ENCODE measurements at regions not wholly inside any gene's neighbourhood (a gene's known extent, or its start where the extent isn't known, plus 50 kb on each side); places are given as distances from the start of the nearest gene placed in this dataset.
"Not testable (repeated sequence)": the region's sequence is repeated elsewhere in the genome, so short reads cannot be mapped to it uniquely, and the experiment has no call there.

- H3K4me1 ChIP-seq (ENCODE audit: control extremely low read depth in 1 of 4, control insufficient read depth in 4 of 4, insufficient read depth in 4 of 4, low read length in 3 of 4): no peaks in the 10 kb centered on the region
- H3K27ac ChIP-seq (ENCODE audit: insufficient read depth in 1 of 2, low read depth in 1 of 2, low read length in 2 of 2, poor library complexity in 1 of 2, severe bottlenecking in 2 of 2): no peak overlapping the region
- CTCF ChIA-PET: no interaction called here
- no peaks in the 10 kb centered on the region for H3K36me3 ChIP-seq (ENCODE audit: control insufficient read depth in 4 of 4, insufficient read depth in 4 of 4, low read length in 3 of 4)
- no peak for DNase-seq
- no peaks in the 10 kb centered on the region for H3K9me3 ChIP-seq (ENCODE audit: control extremely low read depth in 1 of 5, control insufficient read depth in 4 of 5, insufficient read depth in 2 of 5, low read depth in 1 of 5, low read length in 4 of 5)
- POLR2A ChIA-PET: no interaction called here
- no peak overlapping the region for H3K4me3 ChIP-seq (ENCODE audit: control insufficient read depth in 1 of 7, extremely low read depth in 1 of 7, insufficient read depth in 4 of 7, low read depth in 2 of 7, low read length in 6 of 7)
- 100% methylated on average over 2 of the region's 2 CpGs for WGBS (ENCODE audit: insufficient coverage)
- no peaks in the 10 kb centered on the region for H3K27me3 ChIP-seq (replicated peaks in 2 of 5; ENCODE audit: control insufficient read depth in 4 of 5, insufficient read depth in 5 of 5, low read length in 4 of 5)
Measured at GRCh38 chr2:193382583-193382982, 1187.8 kb upstream of the TMEFF2 start.

GRCh38 chr2:193377789-193378188 is 1183.1 kb upstream of the TMEFF2 start:
- POLR2A ChIA-PET: no interaction called here
- DNase-seq: no peak
- H3K27ac ChIP-seq (ENCODE audit: insufficient read depth in 1 of 2, low read depth in 1 of 2, low read length in 2 of 2, poor library complexity in 1 of 2, severe bottlenecking in 2 of 2): no peak overlapping the region

GRCh38 chr2:193373120-193373519 is 1178.4 kb upstream of the TMEFF2 start:
- DNase-seq: no peak
- H3K4me3 ChIP-seq (ENCODE audit: control insufficient read depth in 1 of 7, extremely low read depth in 1 of 7, insufficient read depth in 4 of 7, low read depth in 2 of 7, low read length in 6 of 7): no peak overlapping the region
- H3K27ac ChIP-seq (ENCODE audit: insufficient read depth in 1 of 2, low read depth in 1 of 2, low read length in 2 of 2, poor library complexity in 1 of 2, severe bottlenecking in 2 of 2): no peak overlapping the region
- no CpG with 5 or more reads among the region's 3 CpGs for WGBS (ENCODE audit: insufficient coverage)
- H3K9me3 ChIP-seq (ENCODE audit: control extremely low read depth in 1 of 5, control insufficient read depth in 4 of 5, insufficient read depth in 2 of 5, low read depth in 1 of 5, low read length in 4 of 5): peaks cover 0 to 1% (median 0%) of the 10 kb centered on the region in 5 experiments
- no peaks in the 10 kb centered on the region for H3K36me3 ChIP-seq (ENCODE audit: control insufficient read depth in 4 of 4, insufficient read depth in 4 of 4, low read length in 3 of 4)
- H3K4me1 ChIP-seq (ENCODE audit: control extremely low read depth in 1 of 4, control insufficient read depth in 4 of 4, insufficient read depth in 4 of 4, low read length in 3 of 4): no peaks in the 10 kb centered on the region
- CTCF ChIA-PET: no interaction called here
- no peaks in the 10 kb centered on the region for H3K27me3 ChIP-seq (replicated peaks in 2 of 5; ENCODE audit: control insufficient read depth in 4 of 5, insufficient read depth in 5 of 5, low read length in 4 of 5)
- POLR2A ChIA-PET: no interaction called here

More at GRCh38 chr2:193377789-193378188, 1183.1 kb upstream of the TMEFF2 start:
- no peaks in the 10 kb centered on the region for H3K36me3 ChIP-seq (ENCODE audit: control insufficient read depth in 4 of 4, insufficient read depth in 4 of 4, low read length in 3 of 4)
- no peak overlapping the region for H3K4me3 ChIP-seq (ENCODE audit: control insufficient read depth in 1 of 7, extremely low read depth in 1 of 7, insufficient read depth in 4 of 7, low read depth in 2 of 7, low read length in 6 of 7)
- H3K4me1 ChIP-seq (ENCODE audit: control extremely low read depth in 1 of 4, control insufficient read depth in 4 of 4, insufficient read depth in 4 of 4, low read length in 3 of 4): no peaks in the 10 kb centered on the region
- CTCF ChIA-PET: interaction anchor here (0.9 to 1.3 kb wide), 2 partner anchors 13 to 45 kb away, joined by 3 read pairs; no protein-coding TSS in a partner anchor
- H3K27me3 ChIP-seq (replicated peaks in 2 of 5; ENCODE audit: control insufficient read depth in 4 of 5, insufficient read depth in 5 of 5, low read length in 4 of 5): no peaks in the 10 kb centered on the region
- H3K9me3 ChIP-seq (ENCODE audit: control extremely low read depth in 1 of 5, control insufficient read depth in 4 of 5, insufficient read depth in 2 of 5, low read depth in 1 of 5, low read length in 4 of 5): peaks cover 0 to 1% (median 0%) of the 10 kb centered on the region in 5 experiments

GRCh38 chr2:193371200-193371599 is 1176.5 kb upstream of the TMEFF2 start:
- no peak overlapping the region for H3K27ac ChIP-seq (ENCODE audit: insufficient read depth in 1 of 2, low read depth in 1 of 2, low read length in 2 of 2, poor library complexity in 1 of 2, severe bottlenecking in 2 of 2)
- no peak overlapping the region for H3K4me3 ChIP-seq (ENCODE audit: control insufficient read depth in 1 of 7, extremely low read depth in 1 of 7, insufficient read depth in 4 of 7, low read depth in 2 of 7, low read length in 6 of 7)
- POLR2A ChIA-PET: no interaction called here
- WGBS (ENCODE audit: insufficient coverage): 94% methylated on average over 4 of the region's 7 CpGs
- CTCF ChIA-PET: no interaction called here
- DNase-seq: no peak
- H3K27me3 ChIP-seq (replicated peaks in 2 of 5; ENCODE audit: control insufficient read depth in 4 of 5, insufficient read depth in 5 of 5, low read length in 4 of 5): no peaks in the 10 kb centered on the region
- H3K36me3 ChIP-seq (ENCODE audit: control insufficient read depth in 4 of 4, insufficient read depth in 4 of 4, low read length in 3 of 4): no peaks in the 10 kb centered on the region
- H3K9me3 ChIP-seq (ENCODE audit: control extremely low read depth in 1 of 5, control insufficient read depth in 4 of 5, insufficient read depth in 2 of 5, low read depth in 1 of 5, low read length in 4 of 5): peaks cover 0 to under 1% (median 0%) of the 10 kb centered on the region in 5 experiments
- no peaks in the 10 kb centered on the region for H3K4me1 ChIP-seq (ENCODE audit: control extremely low read depth in 1 of 4, control insufficient read depth in 4 of 4, insufficient read depth in 4 of 4, low read length in 3 of 4)

GRCh38 chr2:193368615-193369014 is 1173.9 kb upstream of the TMEFF2 start:
- H3K27me3 ChIP-seq (replicated peaks in 2 of 5; ENCODE audit: control insufficient read depth in 4 of 5, insufficient read depth in 5 of 5, low read length in 4 of 5): no peaks in the 10 kb centered on the region
- H3K36me3 ChIP-seq (ENCODE audit: control insufficient read depth in 4 of 4, insufficient read depth in 4 of 4, low read length in 3 of 4): no peaks in the 10 kb centered on the region
- H3K9me3 ChIP-seq (ENCODE audit: control extremely low read depth in 1 of 5, control insufficient read depth in 4 of 5, insufficient read depth in 2 of 5, low read depth in 1 of 5, low read length in 4 of 5): no peaks in the 10 kb centered on the region
- H3K4me1 ChIP-seq (ENCODE audit: control extremely low read depth in 1 of 4, control insufficient read depth in 4 of 4, insufficient read depth in 4 of 4, low read length in 3 of 4): no peaks in the 10 kb centered on the region
- H3K27ac ChIP-seq (ENCODE audit: insufficient read depth in 1 of 2, low read depth in 1 of 2, low read length in 2 of 2, poor library complexity in 1 of 2, severe bottlenecking in 2 of 2): no peak overlapping the region
- DNase-seq: no peak
- ChIA-PET CTCF (no interaction called here), POLR2A (no interaction called here)
- no peak overlapping the region for H3K4me3 ChIP-seq (ENCODE audit: control insufficient read depth in 1 of 7, extremely low read depth in 1 of 7, insufficient read depth in 4 of 7, low read depth in 2 of 7, low read length in 6 of 7)

GRCh38 chr2:193357508-193357907 is 1162.8 kb upstream of the TMEFF2 start:
- Histone ChIP-seq H3K4me3 (ENCODE audit: control insufficient read depth in 1 of 7, extremely low read depth in 1 of 7, insufficient read depth in 4 of 7, low read depth in 2 of 7, low read length in 6 of 7) (no peak overlapping the region), H3K4me1 (ENCODE audit: control extremely low read depth in 1 of 4, control insufficient read depth in 4 of 4, insufficient read depth in 4 of 4, low read length in 3 of 4) (no peaks in the 10 kb centered on the region), H3K9me3 (ENCODE audit: control extremely low read depth in 1 of 5, control insufficient read depth in 4 of 5, insufficient read depth in 2 of 5, low read depth in 1 of 5, low read length in 4 of 5) (no peaks in the 10 kb centered on the region), H3K36me3 (ENCODE audit: control insufficient read depth in 4 of 4, insufficient read depth in 4 of 4, low read length in 3 of 4) (no peaks in the 10 kb centered on the region), H3K27me3 (replicated peaks in 2 of 5; ENCODE audit: control insufficient read depth in 4 of 5, insufficient read depth in 5 of 5, low read length in 4 of 5) (no peaks in the 10 kb centered on the region), H3K27ac (ENCODE audit: insufficient read depth in 1 of 2, low read depth in 1 of 2, low read length in 2 of 2, poor library complexity in 1 of 2, severe bottlenecking in 2 of 2) (no peak overlapping the region)
- POLR2A ChIA-PET: no interaction called here
- WGBS (ENCODE audit: insufficient coverage): 100% methylated on average over 2 of the region's 4 CpGs
- no peak for DNase-seq
- CTCF ChIA-PET: no interaction called here

GRCh38 chr2:193352665-193353242 is 1158.0 kb upstream of the TMEFF2 start:
- H3K27ac ChIP-seq (ENCODE audit: insufficient read depth in 1 of 2, low read depth in 1 of 2, low read length in 2 of 2, poor library complexity in 1 of 2, severe bottlenecking in 2 of 2); H3K9me3 ChIP-seq (ENCODE audit: control extremely low read depth in 1 of 5, control insufficient read depth in 4 of 5, insufficient read depth in 2 of 5, low read depth in 1 of 5, low read length in 4 of 5); DNase-seq; H3K4me1 ChIP-seq (ENCODE audit: control extremely low read depth in 1 of 4, control insufficient read depth in 4 of 4, insufficient read depth in 4 of 4, low read length in 3 of 4); POLR2A ChIA-PET; H3K4me3 ChIP-seq (ENCODE audit: control insufficient read depth in 1 of 7, extremely low read depth in 1 of 7, insufficient read depth in 4 of 7, low read depth in 2 of 7, low read length in 6 of 7); CTCF ChIA-PET; H3K27me3 ChIP-seq (replicated peaks in 2 of 5; ENCODE audit: control insufficient read depth in 4 of 5, insufficient read depth in 5 of 5, low read length in 4 of 5); H3K36me3 ChIP-seq (ENCODE audit: control insufficient read depth in 4 of 4, insufficient read depth in 4 of 4, low read length in 3 of 4): not testable (repeated sequence)
- 100% methylated on average over 2 of the region's 13 CpGs for WGBS (ENCODE audit: insufficient coverage)

Measured in common myeloid progenitor, CD34-positive (primary cell).